K562 (cell line): ENCODE measurements at regions not wholly inside any gene's neighbourhood (a gene's known extent, or its start where the extent isn't known, plus 50 kb on each side); places are given as distances from the start of the nearest gene placed in this dataset.

ENCODE experiments used
- HDAC6 ChIP-seq: IDR thresholded peaks from 2 replicates; pipeline ENCODE4 v1.6.1; 2012; ENCODE audit warnings: low read depth, mild to moderate bottlenecking, control low read depth, inconsistent platforms, low read length, moderate library complexity
- HEY1 ChIP-seq: fragments of 250-450 bp; sonication (Bioruptor Pico); IDR thresholded peaks from 2 replicates; pipeline ENCODE4 v1.5.0; 2020; ENCODE audit warnings: mild to moderate bottlenecking, moderate library complexity, borderline replicate concordance
- XRCC5 ChIP-seq: fragments of 200-400 bp; formaldehyde crosslinking; IDR thresholded peaks from 2 replicates; pipeline ENCODE4 v1.6.1; 2017; ENCODE audit warnings: low read depth, mild to moderate bottlenecking, low read length
- ZNF561 ChIP-seq: fragments of 450-650 bp; formaldehyde crosslinking; conservative IDR thresholded peaks from 2 replicates; pipeline ENCODE4 v1.4.0; 2020; ENCODE audit warnings: mild to moderate bottlenecking, moderate library complexity
- TF ChIP-seq, protein P1 (sequence below), 2 experiments: fragments of 450-650 bp; IDR thresholded peaks; 2 replicates each; pipeline ENCODE4 v1.6.1; 2016; ENCODE audit warnings: mild to moderate bottlenecking in 2 of 2, borderline replicate concordance in 1 of 2, low read depth in 1 of 2, moderate library complexity in 1 of 2
- TF ChIP-seq, protein P2 (sequence below): IDR thresholded peaks from 2 replicates; pipeline ENCODE4 v1.6.1; 2011; ENCODE audit not compliant: insufficient read length; ENCODE audit errors: extremely low read depth

DNA sequence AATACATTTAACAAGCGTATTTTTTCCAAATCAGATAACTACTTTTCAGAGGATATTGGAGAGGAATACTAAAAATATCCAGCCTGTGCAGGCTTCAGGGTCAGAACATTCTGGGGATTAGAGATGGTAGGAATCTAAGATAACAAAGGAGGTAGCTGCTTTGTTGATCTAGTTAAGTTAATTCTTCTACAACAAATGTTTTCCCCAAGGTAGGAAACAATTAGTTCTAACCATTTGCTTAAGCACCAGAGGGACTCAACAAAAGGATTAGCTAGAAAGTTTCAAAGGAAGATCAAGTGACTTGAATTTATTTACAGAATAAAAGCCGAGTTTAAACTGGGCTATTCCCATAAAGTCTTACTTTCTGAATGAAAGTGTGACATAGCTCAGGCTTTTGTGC, 524.2 kb downstream of the TMTC2 start (continued):
- TF ChIP-seq, protein P1, sequence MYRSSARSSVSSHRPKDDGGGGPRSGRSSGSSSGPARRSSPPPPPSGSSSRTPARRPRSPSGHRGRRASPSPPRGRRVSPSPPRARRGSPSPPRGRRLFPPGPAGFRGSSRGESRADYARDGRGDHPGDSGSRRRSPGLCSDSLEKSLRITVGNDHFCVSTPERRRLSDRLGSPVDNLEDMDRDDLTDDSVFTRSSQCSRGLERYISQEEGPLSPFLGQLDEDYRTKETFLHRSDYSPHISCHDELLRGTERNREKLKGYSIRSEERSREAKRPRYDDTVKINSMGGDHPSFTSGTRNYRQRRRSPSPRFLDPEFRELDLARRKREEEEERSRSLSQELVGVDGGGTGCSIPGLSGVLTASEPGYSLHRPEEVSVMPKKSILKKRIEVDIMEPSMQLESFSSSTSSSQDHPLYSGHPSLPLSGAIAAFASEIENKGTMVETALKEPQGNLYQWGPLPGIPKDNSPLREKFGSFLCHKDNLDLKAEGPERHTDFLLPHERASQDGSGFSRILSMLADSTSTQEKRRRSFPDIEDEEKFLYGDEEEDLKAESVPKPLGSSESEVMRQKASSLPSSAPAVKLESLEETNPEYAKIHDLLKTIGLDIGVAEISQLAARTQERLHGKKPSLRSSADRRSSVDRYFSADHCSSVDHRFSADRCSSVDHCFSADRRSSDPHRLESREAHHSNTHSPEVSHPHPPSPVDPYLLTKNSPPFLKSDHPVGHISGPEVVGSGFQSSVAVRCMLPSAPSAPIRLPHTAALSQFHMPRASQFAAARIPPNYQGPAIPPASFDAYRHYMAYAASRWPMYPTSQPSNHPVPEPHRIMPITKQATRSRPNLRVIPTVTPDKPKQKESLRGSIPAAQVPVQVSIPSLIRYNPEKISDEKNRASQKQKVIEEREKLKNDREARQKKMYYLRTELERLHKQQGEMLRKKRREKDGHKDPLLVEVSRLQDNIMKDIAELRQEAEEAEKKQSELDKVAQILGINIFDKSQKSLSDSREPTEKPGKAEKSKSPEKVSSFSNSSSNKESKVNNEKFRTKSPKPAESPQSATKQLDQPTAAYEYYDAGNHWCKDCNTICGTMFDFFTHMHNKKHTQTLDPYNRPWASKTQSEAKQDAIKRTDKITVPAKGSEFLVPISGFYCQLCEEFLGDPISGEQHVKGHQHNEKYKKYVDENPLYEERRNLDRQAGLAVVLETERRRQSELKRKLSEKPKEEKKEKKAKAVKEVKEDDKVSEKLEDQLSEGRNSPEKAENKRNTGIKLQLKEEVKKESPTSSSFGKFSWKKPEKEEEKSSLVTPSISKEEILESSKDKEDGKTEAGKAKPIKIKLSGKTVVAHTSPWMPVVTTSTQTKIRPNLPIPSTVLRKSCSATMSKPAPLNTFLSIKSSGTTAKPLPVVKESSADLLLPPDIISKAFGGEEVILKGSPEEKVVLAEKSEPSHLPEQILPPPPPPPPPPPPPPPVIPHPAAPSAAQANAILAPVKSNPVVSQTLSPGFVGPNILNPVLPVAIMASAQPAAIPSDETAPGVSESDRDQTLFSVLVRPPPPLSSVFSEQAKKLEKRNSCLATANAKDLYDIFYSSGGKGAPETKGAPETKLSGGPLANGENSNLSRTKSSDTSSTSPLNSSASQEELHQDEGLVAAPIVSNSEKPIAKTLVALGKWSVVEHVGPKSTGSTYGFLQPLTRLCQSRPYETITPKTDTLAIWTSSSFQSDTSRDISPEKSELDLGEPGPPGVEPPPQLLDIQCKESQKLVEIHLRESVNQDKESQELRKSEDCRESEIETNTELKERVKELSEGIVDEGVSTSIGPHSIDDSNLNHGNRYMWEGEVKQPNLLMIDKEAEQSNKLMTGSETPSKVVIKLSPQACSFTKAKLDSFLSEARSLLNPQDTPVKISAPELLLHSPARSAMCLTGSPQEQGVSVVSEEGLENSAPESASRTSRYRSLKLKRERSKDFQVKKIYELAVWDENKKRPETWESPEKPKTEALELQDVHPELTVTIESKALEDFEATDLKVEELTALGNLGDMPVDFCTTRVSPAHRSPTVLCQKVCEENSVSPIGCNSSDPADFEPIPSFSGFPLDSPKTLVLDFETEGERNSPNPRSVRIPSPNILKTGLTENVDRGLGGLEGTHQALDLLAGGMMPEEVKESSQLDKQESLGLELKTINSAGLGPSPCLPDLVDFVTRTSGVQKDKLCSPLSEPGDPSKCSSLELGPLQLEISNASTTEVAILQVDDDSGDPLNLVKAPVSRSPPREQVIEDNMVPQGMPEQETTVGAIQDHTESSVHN (IDR thresholded peaks at IDR 0.05; ENCODE audit: borderline replicate concordance in 1 of 2, low read depth in 1 of 2), result no peak
- TF ChIP-seq ZNF561 (CRISPR knock-in tag), result no peak
- TF ChIP-seq, protein P2, sequence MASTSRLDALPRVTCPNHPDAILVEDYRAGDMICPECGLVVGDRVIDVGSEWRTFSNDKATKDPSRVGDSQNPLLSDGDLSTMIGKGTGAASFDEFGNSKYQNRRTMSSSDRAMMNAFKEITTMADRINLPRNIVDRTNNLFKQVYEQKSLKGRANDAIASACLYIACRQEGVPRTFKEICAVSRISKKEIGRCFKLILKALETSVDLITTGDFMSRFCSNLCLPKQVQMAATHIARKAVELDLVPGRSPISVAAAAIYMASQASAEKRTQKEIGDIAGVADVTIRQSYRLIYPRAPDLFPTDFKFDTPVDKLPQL, result no peak
- TF ChIP-seq HEY1 (CRISPR knock-in tag), result no peak
- TF ChIP-seq HDAC6, result no peak
- TF ChIP-seq XRCC5, result no peak
